DOHH2 (cell line): ENCODE measurements at regions not wholly inside any gene's neighbourhood (a gene's known extent, or its start where the extent isn't known, plus 50 kb on each side); places are given as distances from the start of the nearest gene placed in this dataset.

Experiments used
- EZH2phosphoT487 ChIP-seq: fragments of 200-600 bp; sonication (generic); IDR thresholded peaks from 2 replicates; pipeline ENCODE4 v1.6.1; 2017; ENCODE audit warnings: borderline replicate concordance, mild to moderate bottlenecking, antibody characterized with exemption, low read length, moderate library complexity, mixed read lengths
- TF ChIP-seq, protein P1 (sequence below): fragments of 200-600 bp; sonication (generic); IDR thresholded peaks from one replicate; pipeline ENCODE4 v1.5.1; 2014; ENCODE audit warnings: antibody characterized with exemption, mild to moderate bottlenecking, low read depth, low read length; ENCODE audit not compliant: poor library complexity, severe bottlenecking

DNA sequence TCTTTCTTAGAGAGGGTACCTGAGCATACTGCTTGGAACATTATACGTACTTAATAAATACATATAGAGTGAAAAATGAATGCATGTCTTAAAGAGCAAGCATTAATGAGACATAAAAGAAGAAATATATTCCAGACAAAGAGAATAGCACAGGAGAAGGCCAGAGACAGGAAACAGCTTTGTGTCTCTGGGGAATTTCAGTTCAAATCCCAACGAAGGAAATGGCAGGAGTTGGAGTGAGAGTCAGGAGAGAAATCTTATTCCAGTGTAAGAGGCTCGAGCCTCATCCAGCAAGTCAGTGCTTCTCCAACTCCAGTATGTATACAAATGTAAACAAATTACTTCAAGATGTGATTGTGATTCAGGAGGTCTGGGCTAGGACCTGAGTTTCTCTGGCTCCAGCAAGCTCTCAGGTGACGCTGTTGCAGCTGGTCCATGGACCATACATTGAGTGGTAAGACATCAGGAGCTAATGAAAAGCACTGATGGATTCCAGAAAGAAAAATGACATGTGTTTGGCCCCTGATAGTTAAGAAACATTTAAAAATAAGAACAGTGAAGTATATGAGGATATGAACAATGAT lies 108.2 kb downstream of the RAP2A start:
- TF ChIP-seq, protein P1, sequence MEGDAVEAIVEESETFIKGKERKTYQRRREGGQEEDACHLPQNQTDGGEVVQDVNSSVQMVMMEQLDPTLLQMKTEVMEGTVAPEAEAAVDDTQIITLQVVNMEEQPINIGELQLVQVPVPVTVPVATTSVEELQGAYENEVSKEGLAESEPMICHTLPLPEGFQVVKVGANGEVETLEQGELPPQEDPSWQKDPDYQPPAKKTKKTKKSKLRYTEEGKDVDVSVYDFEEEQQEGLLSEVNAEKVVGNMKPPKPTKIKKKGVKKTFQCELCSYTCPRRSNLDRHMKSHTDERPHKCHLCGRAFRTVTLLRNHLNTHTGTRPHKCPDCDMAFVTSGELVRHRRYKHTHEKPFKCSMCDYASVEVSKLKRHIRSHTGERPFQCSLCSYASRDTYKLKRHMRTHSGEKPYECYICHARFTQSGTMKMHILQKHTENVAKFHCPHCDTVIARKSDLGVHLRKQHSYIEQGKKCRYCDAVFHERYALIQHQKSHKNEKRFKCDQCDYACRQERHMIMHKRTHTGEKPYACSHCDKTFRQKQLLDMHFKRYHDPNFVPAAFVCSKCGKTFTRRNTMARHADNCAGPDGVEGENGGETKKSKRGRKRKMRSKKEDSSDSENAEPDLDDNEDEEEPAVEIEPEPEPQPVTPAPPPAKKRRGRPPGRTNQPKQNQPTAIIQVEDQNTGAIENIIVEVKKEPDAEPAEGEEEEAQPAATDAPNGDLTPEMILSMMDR = no peak
- TF ChIP-seq EZH2phosphoT487 = no peak
